SJSA1 (cell line): ENCODE measurements at regions not wholly inside any gene's neighbourhood (a gene's known extent, or its start where the extent isn't known, plus 50 kb on each side); places are given as distances from the start of the nearest gene placed in this dataset.

ENCODE experiments used
- DNase-seq, 2 experiments: peaks; one replicate each; pipeline ENCODE4 v3.0.0-alpha.2; 2015 to 2020; ENCODE audit warnings: low spot score in 2 of 2, low read depth in 1 of 2
- H3K27ac ChIP-seq: fragments of 250-450 bp; sonication (Bioruptor Pico); 2 replicates; pipeline ENCODE4 v1.5.1; 2020; ENCODE audit warnings: mild to moderate bottlenecking, moderate library complexity
- H3K27me3 ChIP-seq: fragments of 250-450 bp; sonication (Bioruptor Pico); replicated peaks from 2 replicates; pipeline ENCODE4 v1.5.1; 2020; ENCODE audit warnings: mild to moderate bottlenecking, moderate library complexity
- H3K36me3 ChIP-seq: fragments of 250-450 bp; sonication (Bioruptor Pico); 2 replicates; pipeline ENCODE4 v1.5.1; 2020; ENCODE audit warnings: mild to moderate bottlenecking
- H3K4me1 ChIP-seq: fragments of 250-450 bp; sonication (Bioruptor Pico); replicated peaks from 2 replicates; pipeline ENCODE4 v1.6.1; 2021; ENCODE audit warnings: mild to moderate bottlenecking
- H3K4me3 ChIP-seq: fragments of 250-450 bp; sonication (Bioruptor Pico); 2 replicates; pipeline ENCODE4 v1.5.1; 2020; ENCODE audit warnings: mild to moderate bottlenecking
- H3K9me3 ChIP-seq: fragments of 250-450 bp; sonication (Bioruptor Pico); replicated peaks from 2 replicates; pipeline ENCODE4 v1.5.1; 2020; ENCODE audit warnings: mild to moderate bottlenecking

DNA sequence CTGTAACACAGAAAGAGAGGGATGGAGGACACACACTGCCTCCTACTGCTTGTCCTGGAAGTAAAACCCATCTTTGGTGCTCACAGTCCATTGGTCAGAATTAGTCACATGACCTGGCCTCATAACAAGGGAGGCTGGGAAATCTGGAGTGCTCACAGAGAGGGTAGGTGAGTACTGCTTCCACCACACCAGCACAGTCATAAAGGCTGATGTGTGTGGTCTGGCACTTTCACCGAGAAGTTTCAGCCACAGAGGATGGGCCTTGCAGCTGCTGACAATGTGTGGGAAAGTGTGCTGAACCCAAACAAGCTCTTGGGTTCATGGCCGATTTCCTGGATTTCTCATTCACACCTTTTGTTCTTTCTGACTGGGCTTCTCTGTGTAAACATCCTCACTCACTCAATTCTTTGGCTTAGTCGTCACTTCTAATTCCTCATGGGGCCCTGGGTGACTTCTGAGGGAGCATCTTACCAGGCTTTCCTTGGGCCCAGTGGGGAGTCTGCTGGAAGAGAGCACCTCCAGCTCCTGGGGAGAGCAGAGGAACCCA, 100.7 kb downstream of the ASB7 start:
- H3K36me3 ChIP-seq, result no peaks in the 10 kb centered on the region
- peak; percentile 93 to 96 for DNase-seq
- H3K27me3 ChIP-seq, result no peaks in the 10 kb centered on the region
- no peak overlapping the region for H3K4me3 ChIP-seq
- H3K27ac ChIP-seq, result peak overlapping the region; percentile 78
- H3K9me3 ChIP-seq, result no peaks in the 10 kb centered on the region
- H3K4me1 ChIP-seq, result peaks cover 38% of the 10 kb centered on the region

- Histone ChIP-seq H3K27ac (peak overlapping the region; percentile 78), H3K36me3 (no peaks in the 10 kb centered on the region), H3K9me3 (no peaks in the 10 kb centered on the region), H3K27me3 (no peaks in the 10 kb centered on the region), H3K4me3 (no peak overlapping the region), H3K4me1 (peaks cover 38% of the 10 kb centered on the region)
- no peak for DNase-seq
Observed at GRCh38 chr15:100703671-100704070, 101.3 kb downstream of the ASB7 start.

- no peaks in the 10 kb centered on the region for H3K27me3 ChIP-seq
- H3K9me3 ChIP-seq, result no peaks in the 10 kb centered on the region
- no peak for DNase-seq
Observed at GRCh38 chr15:100704281-100705055, 102.1 kb downstream of the ASB7 start.

GRCh38 chr15:100705065-100705464, 102.7 kb downstream of the ASB7 start:
- H3K27ac ChIP-seq, result no peak overlapping the region
- no peak for DNase-seq
- H3K4me3 ChIP-seq, result no peak overlapping the region
- no peaks in the 10 kb centered on the region for H3K9me3 ChIP-seq
- H3K27me3 ChIP-seq, result no peaks in the 10 kb centered on the region
- H3K36me3 ChIP-seq, result no peaks in the 10 kb centered on the region
- H3K4me1 ChIP-seq, result peaks cover 38% of the 10 kb centered on the region

More at GRCh38 chr15:100704281-100705055, 102.1 kb downstream of the ASB7 start:
- H3K4me3 ChIP-seq, result no peak overlapping the region
- peak overlapping the region; percentile 78 for H3K27ac ChIP-seq
- H3K36me3 ChIP-seq, result no peaks in the 10 kb centered on the region
- peaks cover 38% of the 10 kb centered on the region for H3K4me1 ChIP-seq

DNA sequence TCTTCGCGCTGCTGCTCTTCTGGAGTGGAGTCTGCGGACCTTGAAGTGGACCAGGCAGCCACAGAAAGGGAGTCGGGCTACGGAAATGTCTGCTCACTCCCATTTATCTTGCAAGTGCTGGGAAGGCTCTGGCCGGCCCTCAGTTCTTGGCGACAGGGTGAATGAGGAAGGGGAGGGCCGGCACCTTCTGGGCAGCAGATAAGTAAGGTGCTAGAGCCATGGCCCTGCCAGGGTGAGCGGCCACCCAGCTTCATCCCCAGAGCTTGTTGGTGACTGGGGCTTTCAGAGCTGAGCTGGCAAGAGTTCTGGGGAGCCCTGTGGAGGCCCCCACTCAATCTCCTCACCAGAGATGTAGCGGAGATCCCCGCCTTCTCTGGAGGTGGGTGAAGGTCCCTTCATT, 103.5 kb downstream of the ASB7 start:
- Histone ChIP-seq H3K36me3 (no peaks in the 10 kb centered on the region), H3K4me3 (no peak overlapping the region), H3K27ac (no peak overlapping the region), H3K4me1 (peaks cover 38% of the 10 kb centered on the region), H3K27me3 (no peaks in the 10 kb centered on the region), H3K9me3 (no peaks in the 10 kb centered on the region)
- no peak for DNase-seq

DNA sequence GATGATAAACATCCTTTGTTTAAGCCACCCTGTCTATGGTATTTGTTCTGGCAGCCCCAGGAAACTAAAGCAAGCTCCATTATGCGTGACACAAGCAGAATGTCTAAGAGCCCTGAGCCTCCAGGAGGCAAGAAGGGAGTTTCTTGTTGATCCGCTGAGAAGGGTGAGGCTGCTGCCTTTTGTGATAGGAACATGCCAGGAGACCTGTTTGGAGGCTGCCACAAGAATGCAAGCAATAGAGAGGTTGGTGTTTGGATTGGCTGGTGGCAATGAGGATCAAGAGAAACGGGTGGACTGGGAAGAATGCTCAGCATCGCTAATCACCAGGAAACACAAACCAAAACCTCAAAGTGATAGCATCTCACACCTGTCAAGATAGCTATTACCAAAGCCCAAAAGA, 104.8 kb downstream of the ASB7 start:
- no peak overlapping the region for H3K4me3 ChIP-seq
- peaks cover 35% of the 10 kb centered on the region for H3K4me1 ChIP-seq
- DNase-seq, result no peak
- no peaks in the 10 kb centered on the region for H3K9me3 ChIP-seq
- no peaks in the 10 kb centered on the region for H3K27me3 ChIP-seq
- H3K36me3 ChIP-seq, result no peaks in the 10 kb centered on the region
- no peak overlapping the region for H3K27ac ChIP-seq

- no peaks in the 10 kb centered on the region for H3K36me3 ChIP-seq
Observed at GRCh38 chr15:100708916-100709315, 106.5 kb downstream of the ASB7 start.

DNA sequence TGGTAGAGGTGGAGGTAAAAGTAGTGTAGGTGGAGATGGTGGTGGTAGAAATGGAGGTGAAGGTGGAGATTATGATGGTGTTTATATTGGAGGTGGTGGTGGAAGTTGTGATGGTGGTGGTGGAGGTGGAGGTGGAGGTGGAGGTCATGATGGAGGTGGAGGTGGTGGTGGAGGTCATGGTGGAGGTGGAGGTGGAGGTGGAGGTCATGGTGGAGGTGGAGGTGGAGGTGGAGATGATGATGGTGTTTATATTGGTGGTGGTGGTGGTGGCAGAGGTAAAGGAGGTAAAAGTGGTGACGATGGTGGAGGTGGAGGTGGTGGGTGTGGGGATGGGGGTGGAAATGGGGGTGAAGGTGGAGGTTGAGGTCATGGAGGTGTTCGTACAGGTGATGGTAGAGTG, 107.8 kb downstream of the ASB7 start:
- no peaks in the 10 kb centered on the region for H3K27me3 ChIP-seq
- no peak for DNase-seq
- no peak overlapping the region for H3K27ac ChIP-seq
- H3K9me3 ChIP-seq, result no peaks in the 10 kb centered on the region
- no peak overlapping the region for H3K4me3 ChIP-seq
- no peaks in the 10 kb centered on the region for H3K36me3 ChIP-seq
- H3K4me1 ChIP-seq, result peaks cover 30% of the 10 kb centered on the region

More at GRCh38 chr15:100708916-100709315, 106.5 kb downstream of the ASB7 start:
- Histone ChIP-seq H3K27ac (no peak overlapping the region), H3K4me3 (no peak overlapping the region), H3K27me3 (no peaks in the 10 kb centered on the region), H3K4me1 (peaks cover 36% of the 10 kb centered on the region), H3K9me3 (no peaks in the 10 kb centered on the region)
- no peak for DNase-seq

DNA sequence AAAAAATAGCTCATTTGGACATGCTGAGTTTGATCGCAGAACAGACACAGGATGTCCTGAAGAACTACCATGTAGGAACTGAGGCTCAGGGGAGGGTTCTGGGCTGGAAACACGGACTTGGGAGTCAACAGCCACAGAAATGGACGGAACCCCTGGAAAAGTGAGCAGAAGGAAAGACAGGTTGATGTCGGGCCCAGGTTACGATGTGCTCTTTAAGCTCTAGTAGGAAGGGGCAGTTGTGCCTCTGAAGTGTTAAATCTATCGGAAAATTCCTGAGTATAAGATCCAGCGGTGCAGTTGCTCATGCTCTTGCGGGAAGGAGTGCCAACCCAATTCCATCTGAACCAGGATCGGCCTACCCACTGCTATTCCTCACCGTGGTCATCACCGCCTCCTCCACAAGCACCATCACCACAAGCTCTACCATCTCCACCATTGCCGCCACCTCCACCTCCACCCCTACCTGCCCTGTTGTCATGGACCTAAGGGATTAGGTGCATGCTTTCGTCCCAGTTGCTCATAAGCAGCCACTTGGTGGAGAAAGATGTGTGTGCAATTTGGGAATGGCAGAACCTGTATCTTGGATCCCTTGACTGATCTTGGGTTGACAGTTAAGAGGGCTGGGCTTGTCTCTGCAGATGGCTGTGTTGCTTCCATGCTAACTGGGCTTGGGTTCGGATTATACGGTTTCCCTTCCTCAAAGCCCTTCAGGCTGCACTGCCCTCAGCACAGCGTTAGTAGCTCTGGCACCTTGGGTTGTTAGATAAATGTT, 108.5 kb downstream of the ASB7 start:
- H3K4me1 ChIP-seq, result peaks cover 30% of the 10 kb centered on the region
- no peaks in the 10 kb centered on the region for H3K9me3 ChIP-seq
- no peaks in the 10 kb centered on the region for H3K27me3 ChIP-seq
- H3K4me3 ChIP-seq, result no peak overlapping the region
- no peak overlapping the region for H3K27ac ChIP-seq
- no peaks in the 10 kb centered on the region for H3K36me3 ChIP-seq
- no peak for DNase-seq

DNA sequence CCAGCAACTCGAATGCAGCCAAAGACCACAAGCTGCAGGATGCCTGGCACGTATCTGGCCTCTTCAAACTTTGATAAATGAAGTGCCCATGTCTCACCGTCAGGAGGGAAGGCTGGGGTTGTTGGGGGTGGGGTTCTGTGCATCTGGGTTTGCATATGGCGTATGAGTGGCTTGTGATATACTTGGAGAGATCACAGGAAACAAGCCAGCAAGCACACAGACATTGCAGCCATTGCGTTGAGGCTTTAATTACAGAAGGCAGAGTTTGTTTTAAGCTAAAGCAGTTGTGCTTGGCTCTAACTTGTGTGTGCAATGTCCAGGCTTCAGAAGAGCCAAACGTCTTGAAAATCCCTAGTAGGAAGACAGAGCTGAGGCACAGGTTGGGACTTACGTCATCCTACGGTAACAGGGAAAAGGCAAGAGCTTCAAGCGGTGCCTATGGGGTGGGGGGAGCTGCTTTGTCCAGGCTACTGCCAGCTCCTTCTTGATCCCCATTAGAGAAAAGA, 109.2 kb downstream of the ASB7 start:
- Histone ChIP-seq H3K4me1 (peaks cover 30% of the 10 kb centered on the region), H3K27ac (no peak overlapping the region), H3K9me3 (no peaks in the 10 kb centered on the region), H3K4me3 (no peak overlapping the region), H3K27me3 (no peaks in the 10 kb centered on the region), H3K36me3 (no peaks in the 10 kb centered on the region)
- no peak for DNase-seq

DNA sequence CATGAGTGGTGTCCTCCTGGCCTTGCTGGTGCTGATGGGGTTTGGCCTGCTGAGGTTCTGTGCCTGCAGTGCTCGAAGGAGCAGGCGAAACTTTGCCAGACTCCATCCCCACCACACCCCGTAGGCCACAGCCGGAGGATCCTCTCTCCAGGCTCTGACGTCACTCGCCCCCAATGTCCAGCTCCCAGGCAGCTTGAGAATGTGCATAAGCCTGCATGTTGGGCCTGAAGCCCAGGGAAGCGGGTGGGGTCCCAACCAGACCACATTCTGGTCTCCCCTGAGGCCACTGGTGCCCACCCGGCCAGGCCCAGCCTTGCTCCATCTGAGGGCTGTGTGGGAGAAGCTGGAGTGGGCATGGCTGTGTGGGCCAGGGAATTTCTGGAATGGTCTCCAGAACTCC, 109.8 kb downstream of the ASB7 start:
- Histone ChIP-seq H3K36me3 (no peaks in the 10 kb centered on the region), H3K27me3 (no peaks in the 10 kb centered on the region), H3K4me1 (peaks cover 27% of the 10 kb centered on the region), H3K4me3 (no peak overlapping the region), H3K27ac (peak overlapping the region; percentile 85), H3K9me3 (no peaks in the 10 kb centered on the region)
- no peak for DNase-seq

DNA sequence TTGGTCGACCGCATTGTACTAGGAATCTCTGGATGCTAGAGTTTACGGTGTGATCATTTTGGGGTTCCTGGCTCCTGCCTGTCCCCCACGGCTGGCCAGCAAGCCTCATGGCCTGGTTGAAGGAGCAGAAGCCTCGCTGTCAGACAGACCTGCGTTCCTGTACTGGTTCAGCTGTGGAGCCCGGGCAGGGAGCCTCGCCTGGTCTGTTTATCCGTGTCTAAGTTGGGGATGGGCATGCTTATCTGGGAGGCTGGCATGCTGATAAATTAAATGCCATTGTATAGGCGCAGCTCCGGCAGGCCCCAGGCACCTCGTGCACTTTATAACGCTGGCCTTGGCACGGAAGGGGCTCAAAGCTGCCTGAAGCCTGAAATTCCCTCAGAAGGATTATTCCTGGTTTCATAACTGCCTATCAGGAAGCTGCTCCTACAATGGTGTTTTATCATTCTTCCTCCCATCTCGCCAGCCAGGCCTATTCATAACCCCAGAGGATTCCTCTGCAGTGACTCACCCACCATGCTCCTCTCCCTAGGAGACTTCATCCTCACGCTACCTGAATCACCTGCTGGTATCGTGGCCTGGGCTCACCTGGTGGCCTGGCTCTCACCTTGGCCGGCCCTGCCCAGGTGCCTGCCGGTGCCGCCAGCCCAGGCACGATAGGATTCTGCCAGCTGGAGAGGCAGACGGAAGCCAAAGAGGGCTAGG, 110.9 kb downstream of the ASB7 start:
- Histone ChIP-seq H3K4me1 (peaks cover 24% of the 10 kb centered on the region), H3K9me3 (no peaks in the 10 kb centered on the region), H3K4me3 (no peak overlapping the region), H3K27me3 (no peaks in the 10 kb centered on the region), H3K36me3 (no peaks in the 10 kb centered on the region), H3K27ac (peak overlapping the region; percentile 85)
- peak; percentile 87 to 92 for DNase-seq

DNA sequence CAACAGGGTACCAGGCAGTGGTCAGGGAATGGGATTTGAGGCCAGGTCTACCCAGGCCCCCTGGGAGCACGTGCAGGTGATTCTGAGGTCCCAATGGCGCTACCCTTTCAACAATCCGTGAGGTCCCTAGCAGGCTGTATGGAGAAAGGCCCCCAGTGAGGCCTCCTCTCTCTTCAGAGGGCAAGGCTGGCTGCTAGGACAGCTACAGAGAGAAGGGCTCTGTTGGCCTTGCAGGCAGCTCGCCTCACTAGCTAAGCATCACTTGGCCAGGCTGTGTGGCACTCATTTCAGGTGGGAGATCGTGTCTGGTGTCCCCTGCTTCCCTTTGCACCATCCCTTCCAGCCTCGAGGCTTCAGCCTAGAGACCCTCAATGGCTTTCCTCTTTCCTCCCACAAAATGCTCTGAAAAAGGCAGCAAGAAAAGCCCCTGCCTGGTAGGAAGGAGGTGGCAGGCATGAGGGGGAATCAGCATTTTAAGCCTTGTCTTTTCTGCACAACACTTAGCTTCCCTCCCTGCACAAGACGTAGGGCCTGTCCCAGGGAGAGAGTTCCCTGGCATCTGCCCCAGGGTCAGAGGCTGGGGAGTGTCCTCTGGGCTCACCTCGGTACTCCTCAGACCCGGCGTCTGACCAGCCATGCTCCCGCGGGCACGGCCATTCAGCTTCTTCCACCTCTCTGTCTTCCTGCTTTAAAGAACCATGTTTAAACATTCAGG, 111.8 kb downstream of the ASB7 start:
- no peaks in the 10 kb centered on the region for H3K36me3 ChIP-seq
- no peaks in the 10 kb centered on the region for H3K27me3 ChIP-seq
- peak overlapping the region; percentile 3; the same call in 1 of the 2 replicates for H3K27ac ChIP-seq
- H3K9me3 ChIP-seq, result no peaks in the 10 kb centered on the region
- peaks cover 24% of the 10 kb centered on the region for H3K4me1 ChIP-seq
- no peak overlapping the region for H3K4me3 ChIP-seq
- no peak for DNase-seq
